ENCODE measurements at regions not wholly inside any gene's neighbourhood (a gene's known extent, or its start where the extent isn't known, plus 50 kb on each side); places are given as distances from the start of the nearest gene placed in this dataset.

- no peak for TF ChIP-seq EZH2 (IDR thresholded peaks at IDR 0.05; ENCODE audit: borderline replicate concordance, low read length)
- TF ChIP-seq, protein P1, sequence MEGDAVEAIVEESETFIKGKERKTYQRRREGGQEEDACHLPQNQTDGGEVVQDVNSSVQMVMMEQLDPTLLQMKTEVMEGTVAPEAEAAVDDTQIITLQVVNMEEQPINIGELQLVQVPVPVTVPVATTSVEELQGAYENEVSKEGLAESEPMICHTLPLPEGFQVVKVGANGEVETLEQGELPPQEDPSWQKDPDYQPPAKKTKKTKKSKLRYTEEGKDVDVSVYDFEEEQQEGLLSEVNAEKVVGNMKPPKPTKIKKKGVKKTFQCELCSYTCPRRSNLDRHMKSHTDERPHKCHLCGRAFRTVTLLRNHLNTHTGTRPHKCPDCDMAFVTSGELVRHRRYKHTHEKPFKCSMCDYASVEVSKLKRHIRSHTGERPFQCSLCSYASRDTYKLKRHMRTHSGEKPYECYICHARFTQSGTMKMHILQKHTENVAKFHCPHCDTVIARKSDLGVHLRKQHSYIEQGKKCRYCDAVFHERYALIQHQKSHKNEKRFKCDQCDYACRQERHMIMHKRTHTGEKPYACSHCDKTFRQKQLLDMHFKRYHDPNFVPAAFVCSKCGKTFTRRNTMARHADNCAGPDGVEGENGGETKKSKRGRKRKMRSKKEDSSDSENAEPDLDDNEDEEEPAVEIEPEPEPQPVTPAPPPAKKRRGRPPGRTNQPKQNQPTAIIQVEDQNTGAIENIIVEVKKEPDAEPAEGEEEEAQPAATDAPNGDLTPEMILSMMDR (IDR thresholded peaks at IDR 0.05; ENCODE audit: low read length) = no peak
- no peak overlapping the region for H3K9ac ChIP-seq (ENCODE audit: low read length)
- H3F3A ChIP-seq (ENCODE audit: insufficient read depth, low read length) = no peaks in the 10 kb centered on the region
- no peaks in the 10 kb centered on the region for H3K79me2 ChIP-seq (ENCODE audit: insufficient read depth, low read length)
- H3K27me3 ChIP-seq (ENCODE audit: insufficient read depth, low read length) = no peaks in the 10 kb centered on the region
- H3K9me3 ChIP-seq (ENCODE audit: low read length) = 0 out of 2 replicates have a peak, but pooled peaks cover 2% of the 10 kb centered on the region
- H4K20me1 ChIP-seq (ENCODE audit: insufficient read depth, low read length) = no peaks in the 10 kb centered on the region
- H3K36me3 ChIP-seq (ENCODE audit: insufficient read depth, low read length) = no peaks in the 10 kb centered on the region
- no peak overlapping the region for H3K27ac ChIP-seq (ENCODE audit: low read depth, low read length, poor library complexity, severe bottlenecking)
- no peak overlapping the region for H3K4me2 ChIP-seq (ENCODE audit: low read length)
- no peak overlapping the region for H3K4me3 ChIP-seq (ENCODE audit: low read depth, low read length, poor library complexity, severe bottlenecking)
- H3K4me1 ChIP-seq (ENCODE audit: insufficient read depth, low read length, severe bottlenecking) = no peaks in the 10 kb centered on the region
- H2AFZ ChIP-seq (ENCODE audit: low read length) = no peak overlapping the region
- H3K9me2 ChIP-seq (ENCODE audit: low read depth, low read length) = no peaks in the 10 kb centered on the region
Observed at GRCh38 chr12:48276621-48277020, 73.5 kb upstream of the OR10AD1 start.

GRCh38 chr12:48266826-48267225 is 63.7 kb upstream of the OR10AD1 start:
- no peaks in the 10 kb centered on the region for H3K4me1 ChIP-seq (ENCODE audit: insufficient read depth, low read length, severe bottlenecking)
- no peak overlapping the region for H3K4me2 ChIP-seq (ENCODE audit: low read length)
- H3K9ac ChIP-seq (ENCODE audit: low read length) = no peak overlapping the region
- no peak overlapping the region for H3K4me3 ChIP-seq (ENCODE audit: low read depth, low read length, poor library complexity, severe bottlenecking)
- no peak overlapping the region for H3K27ac ChIP-seq (ENCODE audit: low read depth, low read length, poor library complexity, severe bottlenecking)
- no peaks in the 10 kb centered on the region for H3K79me2 ChIP-seq (ENCODE audit: insufficient read depth, low read length)
- no peaks in the 10 kb centered on the region for H4K20me1 ChIP-seq (ENCODE audit: insufficient read depth, low read length)
- H3K36me3 ChIP-seq (ENCODE audit: insufficient read depth, low read length) = no peaks in the 10 kb centered on the region
- H3K9me2 ChIP-seq (ENCODE audit: low read depth, low read length) = no peaks in the 10 kb centered on the region; the same call in 1 of the 2 replicates
- TF ChIP-seq, protein P1 (IDR thresholded peaks at IDR 0.05; ENCODE audit: low read length) = no peak
- TF ChIP-seq EZH2 (IDR thresholded peaks at IDR 0.05; ENCODE audit: borderline replicate concordance, low read length) = no peak
- no peaks in the 10 kb centered on the region for H3F3A ChIP-seq (ENCODE audit: insufficient read depth, low read length)
- no peaks in the 10 kb centered on the region for H3K9me3 ChIP-seq (ENCODE audit: low read length)
- no peaks in the 10 kb centered on the region for H3K27me3 ChIP-seq (ENCODE audit: insufficient read depth, low read length)
- no peak overlapping the region for H2AFZ ChIP-seq (ENCODE audit: low read length)

- no peak for TF ChIP-seq EZH2 (IDR thresholded peaks at IDR 0.05; ENCODE audit: borderline replicate concordance, low read length)
- TF ChIP-seq, protein P1 (IDR thresholded peaks at IDR 0.05; ENCODE audit: low read length) = no peak
- Histone ChIP-seq H3K9me3 (ENCODE audit: low read length) (no peaks in the 10 kb centered on the region), H4K20me1 (ENCODE audit: insufficient read depth, low read length) (no peaks in the 10 kb centered on the region), H3K79me2 (ENCODE audit: insufficient read depth, low read length) (no peaks in the 10 kb centered on the region), H3K9ac (ENCODE audit: low read length) (no peak overlapping the region), H2AFZ (ENCODE audit: low read length) (no peak overlapping the region), H3K27ac (ENCODE audit: low read depth, low read length, poor library complexity, severe bottlenecking) (no peak overlapping the region), H3K9me2 (ENCODE audit: low read depth, low read length) (no peaks in the 10 kb centered on the region; the same call in 1 of the 2 replicates), H3F3A (ENCODE audit: insufficient read depth, low read length) (no peaks in the 10 kb centered on the region), H3K4me3 (ENCODE audit: low read depth, low read length, poor library complexity, severe bottlenecking) (no peak overlapping the region), H3K4me2 (ENCODE audit: low read length) (no peak overlapping the region), H3K4me1 (ENCODE audit: insufficient read depth, low read length, severe bottlenecking) (no peaks in the 10 kb centered on the region), H3K36me3 (ENCODE audit: insufficient read depth, low read length) (no peaks in the 10 kb centered on the region), H3K27me3 (ENCODE audit: insufficient read depth, low read length) (no peaks in the 10 kb centered on the region)
Observed at GRCh38 chr12:48265777-48266176, 62.7 kb upstream of the OR10AD1 start.

All from OCI-LY1 (cell line).